ENCODE measurements at regions not wholly inside any gene's neighbourhood (a gene's known extent, or its start where the extent isn't known, plus 50 kb on each side); places are given as distances from the start of the nearest gene placed in this dataset.

DNA sequence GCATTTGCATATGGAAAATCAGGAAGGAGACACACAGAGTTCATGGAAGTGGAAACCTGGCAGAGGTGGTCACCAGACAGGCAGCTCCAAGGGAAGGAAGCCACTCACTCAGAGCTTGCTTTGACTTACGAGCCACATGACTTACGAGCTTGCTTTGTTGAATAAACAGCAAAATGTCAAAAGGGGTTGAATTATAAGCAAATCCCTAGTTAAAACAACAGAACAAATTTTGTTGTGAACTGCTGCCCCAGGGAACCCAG lies 164.3 kb downstream of the SYK start:
- peaks cover 17% of the 10 kb centered on the region for H3K27me3 ChIP-seq
- no peak overlapping the region for H3K4me3 ChIP-seq
- intact Hi-C loops (cut with DNase I) = no loop called here
- DNase-seq (no peak), ATAC-seq (no peak)
- no peaks in the 10 kb centered on the region for H3K36me3 ChIP-seq
- H3K9me3 ChIP-seq = no peaks in the 10 kb centered on the region
- H3K27ac ChIP-seq = no peak overlapping the region
- TF ChIP-seq, protein P1, sequence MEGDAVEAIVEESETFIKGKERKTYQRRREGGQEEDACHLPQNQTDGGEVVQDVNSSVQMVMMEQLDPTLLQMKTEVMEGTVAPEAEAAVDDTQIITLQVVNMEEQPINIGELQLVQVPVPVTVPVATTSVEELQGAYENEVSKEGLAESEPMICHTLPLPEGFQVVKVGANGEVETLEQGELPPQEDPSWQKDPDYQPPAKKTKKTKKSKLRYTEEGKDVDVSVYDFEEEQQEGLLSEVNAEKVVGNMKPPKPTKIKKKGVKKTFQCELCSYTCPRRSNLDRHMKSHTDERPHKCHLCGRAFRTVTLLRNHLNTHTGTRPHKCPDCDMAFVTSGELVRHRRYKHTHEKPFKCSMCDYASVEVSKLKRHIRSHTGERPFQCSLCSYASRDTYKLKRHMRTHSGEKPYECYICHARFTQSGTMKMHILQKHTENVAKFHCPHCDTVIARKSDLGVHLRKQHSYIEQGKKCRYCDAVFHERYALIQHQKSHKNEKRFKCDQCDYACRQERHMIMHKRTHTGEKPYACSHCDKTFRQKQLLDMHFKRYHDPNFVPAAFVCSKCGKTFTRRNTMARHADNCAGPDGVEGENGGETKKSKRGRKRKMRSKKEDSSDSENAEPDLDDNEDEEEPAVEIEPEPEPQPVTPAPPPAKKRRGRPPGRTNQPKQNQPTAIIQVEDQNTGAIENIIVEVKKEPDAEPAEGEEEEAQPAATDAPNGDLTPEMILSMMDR (IDR thresholded peaks at IDR 0.05) = no peak
- H3K4me1 ChIP-seq = no peaks in the 10 kb centered on the region

DNA sequence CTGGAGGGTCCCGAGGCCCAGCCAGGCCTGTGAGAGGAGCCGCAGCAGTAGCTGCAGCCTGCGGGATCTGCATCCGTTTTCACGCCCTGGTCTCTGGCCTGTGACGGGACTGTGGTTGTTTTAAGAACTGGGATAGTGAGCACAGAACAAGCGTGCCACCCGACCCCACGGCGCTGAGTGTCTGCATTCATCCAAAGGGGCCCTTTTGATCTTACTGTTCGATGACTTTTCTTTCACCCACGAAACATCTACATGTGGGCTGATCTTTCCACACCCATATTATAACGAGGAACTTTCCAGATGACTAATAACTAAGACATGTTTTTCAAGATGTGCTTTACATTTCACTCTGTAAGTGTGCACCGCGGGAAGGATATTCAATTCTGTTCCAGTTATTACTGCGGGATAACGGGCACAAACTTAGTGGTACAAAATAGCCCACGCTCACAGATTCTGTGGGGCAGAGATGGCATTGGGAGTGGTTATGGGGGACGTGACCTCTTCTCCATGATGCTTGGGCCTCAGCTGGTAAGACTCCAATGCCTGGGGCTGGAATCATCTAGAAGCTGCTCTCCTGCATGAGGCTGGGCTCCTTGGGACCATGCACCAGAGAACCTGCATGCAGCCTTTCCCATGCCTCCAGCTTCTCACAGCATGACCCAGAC lies 165.0 kb downstream of the SYK start:
- Histone ChIP-seq H3K4me3 (no peak overlapping the region), H3K27ac (no peak overlapping the region), H3K27me3 (peaks cover 17% of the 10 kb centered on the region), H3K36me3 (no peaks in the 10 kb centered on the region), H3K9me3 (no peaks in the 10 kb centered on the region), H3K4me1 (no peaks in the 10 kb centered on the region)
- DNase-seq (no peak), ATAC-seq (no peak)
- TF ChIP-seq, protein P1 (IDR thresholded peaks at IDR 0.05) = no peak
- intact Hi-C loops (cut with DNase I) = no loop called here

DNA sequence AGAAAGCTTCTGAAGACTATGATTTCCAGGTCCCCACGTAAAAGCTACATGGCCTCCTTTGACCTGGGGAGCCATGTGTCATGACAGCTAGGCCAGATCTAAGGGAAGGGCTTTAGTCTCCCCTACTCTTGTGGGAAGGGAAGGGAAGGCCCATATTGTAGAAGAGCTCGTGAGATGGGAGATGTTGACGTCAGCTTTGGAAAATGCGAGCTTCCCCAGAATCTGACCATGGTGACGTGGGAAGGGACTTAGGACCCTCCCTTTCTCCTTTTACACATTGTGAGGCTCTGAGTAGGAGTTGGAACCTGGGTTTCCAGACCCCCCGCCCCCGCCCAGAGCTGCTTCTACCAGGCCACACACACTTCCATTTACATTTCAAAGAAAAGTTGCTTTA lies 165.5 kb downstream of the SYK start:
- H3K4me1 ChIP-seq = no peaks in the 10 kb centered on the region
- H3K36me3 ChIP-seq = no peaks in the 10 kb centered on the region
- DNase-seq = no peak
- no peaks in the 10 kb centered on the region for H3K9me3 ChIP-seq
- peaks cover 17% of the 10 kb centered on the region for H3K27me3 ChIP-seq
- ATAC-seq = no peak
- TF ChIP-seq, protein P1 (IDR thresholded peaks at IDR 0.05) = no peak
- no peak overlapping the region for H3K27ac ChIP-seq
- H3K4me3 ChIP-seq = no peak overlapping the region
- intact Hi-C loops (cut with DNase I) = no loop called here

- Histone ChIP-seq H3K27ac (no peak overlapping the region), H3K36me3 (no peaks in the 10 kb centered on the region), H3K4me3 (no peak overlapping the region), H3K27me3 (peaks cover 10% of the 10 kb centered on the region), H3K4me1 (no peaks in the 10 kb centered on the region), H3K9me3 (no peaks in the 10 kb centered on the region)
- intact Hi-C loops (cut with DNase I) = no loop called here
- TF ChIP-seq, protein P1 (IDR thresholded peaks at IDR 0.05) = no peak
- no peak for ATAC-seq
- no peak for DNase-seq
Observed at GRCh38 chr9:90969021-90969675, 167.5 kb downstream of the SYK start.

GRCh38 chr9:90970608-90971007 lies 169.0 kb downstream of the SYK start:
- no peaks in the 10 kb centered on the region for H3K9me3 ChIP-seq
- H3K4me3 ChIP-seq = no peak overlapping the region
- no peak overlapping the region for H3K27ac ChIP-seq
- peaks cover 5% of the 10 kb centered on the region for H3K27me3 ChIP-seq
- intact Hi-C loops (cut with DNase I) = no loop called here
- TF ChIP-seq, protein P1 (IDR thresholded peaks at IDR 0.05) = no peak
- DNase-seq = no peak
- no peak for ATAC-seq
- H3K4me1 ChIP-seq = no peaks in the 10 kb centered on the region
- no peaks in the 10 kb centered on the region for H3K36me3 ChIP-seq
